ENCODE measurements at regions not wholly inside any gene's neighbourhood (a gene's known extent, or its start where the extent isn't known, plus 50 kb on each side); places are given as distances from the start of the nearest gene placed in this dataset.

- TF ChIP-seq POLR2AphosphoS5 (IDR thresholded peaks at IDR 0.05; ENCODE audit: low read depth, low read length) = no peak
- no peak for TF ChIP-seq SIN3A (IDR thresholded peaks at IDR 0.05; ENCODE audit: borderline replicate concordance, insufficient read depth, low read length)
- TF ChIP-seq TAF1 (IDR thresholded peaks at IDR 0.05; ENCODE audit: borderline replicate concordance, insufficient read depth, low read length) = no peak
- no peak for TF ChIP-seq REST (IDR thresholded peaks at IDR 0.05; ENCODE audit: insufficient read depth in 1 of 2, low read depth in 2 of 2, low read length in 2 of 2)
- TF ChIP-seq FOXP2 (optimal IDR thresholded peaks at IDR 0.05; ENCODE audit: borderline replicate concordance, extremely low read depth, extremely low read length, insufficient read depth) = no peak
Observed at GRCh38 chr12:124632519-124632984, 65.1 kb upstream of the NCOR2 start.

GRCh38 chr12:124631681-124632256, 64.4 kb upstream of the NCOR2 start:
- TF ChIP-seq TAF1 (IDR thresholded peaks at IDR 0.05; ENCODE audit: borderline replicate concordance, insufficient read depth, low read length) = no peak
- TF ChIP-seq FOXP2 (optimal IDR thresholded peaks at IDR 0.05; ENCODE audit: borderline replicate concordance, extremely low read depth, extremely low read length, insufficient read depth) = no peak

GRCh38 chr12:124630791-124631313, 63.4 kb upstream of the NCOR2 start:
- TF ChIP-seq SIN3A (IDR thresholded peaks at IDR 0.05; ENCODE audit: borderline replicate concordance, insufficient read depth, low read length) (no peak), POLR2AphosphoS5 (IDR thresholded peaks at IDR 0.05; ENCODE audit: low read depth, low read length) (no peak), REST (IDR thresholded peaks at IDR 0.05; ENCODE audit: insufficient read depth in 1 of 2, low read depth in 2 of 2, low read length in 2 of 2) (no peak), TAF1 (IDR thresholded peaks at IDR 0.05; ENCODE audit: borderline replicate concordance, insufficient read depth, low read length) (no peak), FOXP2 (optimal IDR thresholded peaks at IDR 0.05; ENCODE audit: borderline replicate concordance, extremely low read depth, extremely low read length, insufficient read depth) (no peak)

- TF ChIP-seq TAF1 (IDR thresholded peaks at IDR 0.05; ENCODE audit: borderline replicate concordance, insufficient read depth, low read length) (no peak), POLR2AphosphoS5 (IDR thresholded peaks at IDR 0.05; ENCODE audit: low read depth, low read length) (no peak), FOXP2 (optimal IDR thresholded peaks at IDR 0.05; ENCODE audit: borderline replicate concordance, extremely low read depth, extremely low read length, insufficient read depth) (no peak), SIN3A (IDR thresholded peaks at IDR 0.05; ENCODE audit: borderline replicate concordance, insufficient read depth, low read length) (no peak), REST (IDR thresholded peaks at IDR 0.05; ENCODE audit: insufficient read depth in 1 of 2, low read depth in 2 of 2, low read length in 2 of 2) (no peak)
Observed at GRCh38 chr12:124629789-124630480, 62.5 kb upstream of the NCOR2 start.

GRCh38 chr12:124629117-124629516, 61.7 kb upstream of the NCOR2 start:
- TF ChIP-seq REST (IDR thresholded peaks at IDR 0.05; ENCODE audit: insufficient read depth in 1 of 2, low read depth in 2 of 2, low read length in 2 of 2) = no peak
